Dedifferentiated amniotic fluid mesenchymal stem cell (primary cell): ENCODE measurements at regions not wholly inside any gene's neighbourhood (a gene's known extent, or its start where the extent isn't known, plus 50 kb on each side); places are given as distances from the start of the nearest gene placed in this dataset.
"Not testable (repeated sequence)": the region's sequence is repeated elsewhere in the genome, so short reads cannot be mapped to it uniquely, and the experiment has no call there.

Source experiments
- DNase-seq: peaks from one replicate; pipeline ENCODE4 v3.0.0-alpha.2; 2016; ENCODE audit errors: extremely low spot score

- no peak for DNase-seq
Observed at GRCh38 chr2:14827226-14828023, 194.9 kb downstream of the LRATD1 start.

GRCh38 chr2:14828223-14828622, 195.7 kb downstream of the LRATD1 start:
- DNase-seq: no peak

- DNase-seq: no peak
Observed at GRCh38 chr2:14828968-14829367, 196.5 kb downstream of the LRATD1 start.

GRCh38 chr2:14831458-14831857, 198.9 kb downstream of the LRATD1 start:
- no peak for DNase-seq

GRCh38 chr2:14843507-14844204, 211.1 kb downstream of the LRATD1 start:
- DNase-seq: no peak

GRCh38 chr2:14855751-14856150, 223.2 kb downstream of the LRATD1 start:
- DNase-seq: no peak

GRCh38 chr2:14861181-14861580, 228.7 kb downstream of the LRATD1 start:
- no peak for DNase-seq

- no peak for DNase-seq
Observed at GRCh38 chr2:14866736-14867352, 234.3 kb downstream of the LRATD1 start.

GRCh38 chr2:14867853-14868252, 235.3 kb downstream of the LRATD1 start:
- no peak for DNase-seq

- DNase-seq: no peak
Observed at GRCh38 chr2:14872779-14873325, 240.3 kb downstream of the LRATD1 start.

GRCh38 chr2:14881651-14882327, 249.3 kb downstream of the LRATD1 start:
- DNase-seq: no peak

GRCh38 chr2:14884651-14885050, 252.1 kb downstream of the LRATD1 start:
- DNase-seq: no peak

GRCh38 chr2:14891546-14891945, 259.0 kb downstream of the LRATD1 start:
- no peak for DNase-seq

GRCh38 chr2:14896330-14897030, 264.0 kb downstream of the LRATD1 start:
- no peak for DNase-seq

GRCh38 chr2:14899621-14900414, 267.3 kb downstream of the LRATD1 start:
- no peak for DNase-seq

GRCh38 chr2:14901737-14902136, 269.2 kb downstream of the LRATD1 start:
- DNase-seq: no peak

GRCh38 chr2:14902953-14903352, 270.4 kb downstream of the LRATD1 start:
- no peak for DNase-seq

GRCh38 chr2:14903709-14904374, 271.3 kb downstream of the LRATD1 start:
- DNase-seq: no peak

GRCh38 chr2:14904378-14904777, 271.9 kb downstream of the LRATD1 start:
- DNase-seq: not testable (repeated sequence)

GRCh38 chr2:14905571-14905970, 273.1 kb downstream of the LRATD1 start:
- DNase-seq: no peak
